HG02642 (cell line): ENCODE measurements at regions not wholly inside any gene's neighbourhood (a gene's known extent, or its start where the extent isn't known, plus 50 kb on each side); places are given as distances from the start of the nearest gene placed in this dataset.

Experiments
- ATAC-seq: cut with Tn5 transposase; IDR thresholded peaks from one replicate; pipeline ENCODE4 v1.9.1; 2021; ENCODE audit warnings: mild to moderate bottlenecking; ENCODE audit not compliant: unreplicated experiment, poor library complexity

DNA sequence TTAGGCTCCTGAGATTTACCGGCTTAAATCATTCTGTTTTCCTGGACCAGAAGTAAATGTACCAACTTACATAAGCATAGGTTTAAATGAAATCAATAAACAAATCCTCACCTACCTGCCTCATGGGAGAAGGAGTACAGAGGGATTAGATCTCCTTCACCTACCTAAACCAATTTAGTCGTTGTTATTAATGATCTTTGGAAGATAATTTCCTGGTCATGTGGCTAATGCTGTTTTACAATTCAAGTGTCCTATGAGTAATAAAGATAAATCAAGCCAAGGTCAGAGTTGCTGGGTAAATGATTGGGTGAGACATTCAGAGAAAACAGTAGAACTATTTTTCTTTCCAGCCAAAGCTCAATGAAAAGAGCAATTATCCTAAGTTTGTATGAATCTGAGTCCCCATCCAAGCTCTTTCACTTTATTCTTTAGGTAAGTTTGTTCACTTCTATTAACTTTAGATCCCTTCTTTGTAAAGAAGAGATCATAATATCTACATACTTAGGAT lies 423.0 kb upstream of the FAM241A start:
- no peak for ATAC-seq

DNA sequence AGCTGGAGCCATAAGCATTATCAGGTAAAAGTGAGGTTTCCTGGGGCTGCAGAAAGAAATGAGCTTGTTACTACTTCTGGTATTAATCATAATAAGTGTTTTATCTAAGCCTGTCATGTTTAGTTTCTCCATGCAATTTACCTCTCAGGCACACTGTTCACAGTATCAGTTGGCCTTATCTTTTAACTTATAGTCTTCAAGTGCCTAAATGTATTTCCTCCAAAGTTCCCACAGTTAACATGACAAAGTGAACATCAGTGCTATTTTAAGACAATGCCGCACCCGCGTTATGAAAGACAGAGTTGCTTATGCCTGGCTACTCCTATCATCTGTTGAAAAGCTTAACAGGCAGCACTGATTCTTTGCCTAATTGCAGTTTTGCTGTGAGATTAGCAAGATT lies 408.7 kb upstream of the FAM241A start:
- no peak for ATAC-seq

- ATAC-seq, result no peak
Observed at GRCh38 chr4:111744847-111745246, 400.4 kb upstream of the FAM241A start.

DNA sequence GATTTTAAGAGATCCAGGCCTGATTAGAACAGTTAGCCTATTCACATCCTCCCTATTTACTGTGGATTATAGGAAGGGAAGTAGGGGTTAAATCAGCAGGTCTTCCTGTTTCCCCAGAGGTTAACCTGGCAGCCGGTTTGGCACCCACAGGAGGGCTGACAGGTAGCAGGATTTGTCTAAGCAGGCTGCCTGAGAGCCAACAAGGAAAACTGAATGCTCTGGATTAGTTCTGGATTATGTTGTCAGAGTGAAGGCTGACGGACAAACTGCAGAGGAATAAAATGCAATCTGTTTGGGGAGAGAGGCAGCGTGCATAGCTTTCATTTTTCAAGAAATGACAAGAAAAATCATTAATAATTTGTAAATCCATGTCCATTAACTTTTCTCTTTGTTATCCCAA lies 397.1 kb upstream of the FAM241A start:
- no peak for ATAC-seq

GRCh38 chr4:111754003-111754402 lies 391.3 kb upstream of the FAM241A start:
- ATAC-seq, result no peak

GRCh38 chr4:111755571-111755970 lies 389.7 kb upstream of the FAM241A start:
- ATAC-seq, result no peak

DNA sequence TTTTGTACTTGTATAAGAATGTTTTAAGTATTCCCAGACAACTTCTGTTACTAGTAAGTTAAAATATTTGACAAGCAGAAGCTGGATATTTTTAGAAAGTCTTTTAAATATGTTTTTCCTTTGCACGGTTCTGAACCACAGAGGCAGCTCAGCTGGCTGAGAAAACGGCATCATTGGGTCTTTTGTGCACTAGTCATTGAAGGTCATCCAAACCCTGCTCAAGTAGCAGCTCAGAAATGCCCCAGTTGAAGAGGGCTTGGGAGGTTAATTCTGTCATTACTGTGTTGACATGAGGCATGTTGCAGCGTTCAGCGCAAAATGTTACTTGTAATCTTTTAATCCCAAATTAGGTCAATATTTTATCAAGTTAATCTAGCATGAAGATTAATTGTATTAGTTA lies 383.7 kb upstream of the FAM241A start:
- ATAC-seq, result no peak

DNA sequence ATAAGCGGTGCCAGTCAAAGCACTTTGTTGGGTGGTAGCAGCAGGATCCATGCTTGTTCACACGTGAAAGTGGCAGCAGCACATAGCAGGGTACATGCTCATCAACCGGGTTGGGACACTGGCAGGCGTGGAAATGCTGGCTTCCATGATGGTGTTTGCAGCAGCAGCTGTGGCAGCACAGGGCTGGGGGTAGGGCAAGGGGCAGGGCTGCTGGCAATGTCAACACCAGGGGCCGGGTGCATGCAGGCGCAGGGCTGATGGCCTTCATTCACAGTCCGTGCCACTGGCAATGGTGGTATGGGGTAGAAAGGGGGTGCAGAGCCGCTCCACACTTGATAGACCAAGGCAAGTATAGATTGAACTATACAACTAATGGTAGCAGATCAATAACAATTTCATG lies 374.7 kb upstream of the FAM241A start:
- no peak for ATAC-seq

GRCh38 chr4:111773858-111774257 lies 371.4 kb upstream of the FAM241A start:
- no peak for ATAC-seq

GRCh38 chr4:111775556-111776297 lies 369.5 kb upstream of the FAM241A start:
- ATAC-seq, result no peak

DNA sequence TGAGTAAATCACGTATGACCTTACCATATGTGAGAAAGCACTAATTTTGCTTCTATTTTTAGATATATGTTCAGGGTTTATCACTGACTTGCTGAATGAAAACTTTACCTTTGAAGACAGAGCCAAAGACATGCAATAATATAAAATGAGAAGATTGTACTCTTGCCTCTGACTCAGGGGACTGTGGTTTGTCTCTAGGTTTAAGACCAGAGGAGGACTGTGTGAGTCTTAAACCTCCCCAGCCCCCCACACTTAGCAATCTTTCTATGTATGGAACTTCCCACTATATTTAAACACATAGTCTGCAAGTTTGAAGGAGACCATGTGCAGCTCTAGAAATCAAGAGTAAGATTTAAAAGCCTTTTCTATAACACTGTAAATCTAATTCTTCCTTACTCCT lies 368.7 kb upstream of the FAM241A start:
- no peak for ATAC-seq

DNA sequence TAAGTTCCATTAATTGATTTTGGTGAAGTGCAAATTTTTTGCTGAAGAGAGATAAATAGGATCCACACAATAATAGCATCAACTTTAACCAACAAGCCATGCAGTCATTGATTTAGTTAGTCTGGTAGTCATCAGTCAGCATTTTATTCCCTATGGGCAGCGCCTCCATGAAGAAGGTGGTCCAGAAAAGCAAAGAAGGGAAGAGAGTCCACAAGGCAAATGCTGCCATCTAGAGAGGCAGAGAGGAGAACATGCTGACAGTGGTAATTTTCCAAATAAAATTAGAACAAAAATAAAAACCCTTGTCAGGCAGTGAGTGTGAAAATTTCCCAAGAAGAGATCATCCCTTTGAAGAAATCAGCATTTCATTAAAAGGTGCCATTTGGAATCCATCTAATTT lies 366.7 kb upstream of the FAM241A start:
- no peak for ATAC-seq

- ATAC-seq, result no peak
Observed at GRCh38 chr4:111780965-111781364, 364.3 kb upstream of the FAM241A start.

DNA sequence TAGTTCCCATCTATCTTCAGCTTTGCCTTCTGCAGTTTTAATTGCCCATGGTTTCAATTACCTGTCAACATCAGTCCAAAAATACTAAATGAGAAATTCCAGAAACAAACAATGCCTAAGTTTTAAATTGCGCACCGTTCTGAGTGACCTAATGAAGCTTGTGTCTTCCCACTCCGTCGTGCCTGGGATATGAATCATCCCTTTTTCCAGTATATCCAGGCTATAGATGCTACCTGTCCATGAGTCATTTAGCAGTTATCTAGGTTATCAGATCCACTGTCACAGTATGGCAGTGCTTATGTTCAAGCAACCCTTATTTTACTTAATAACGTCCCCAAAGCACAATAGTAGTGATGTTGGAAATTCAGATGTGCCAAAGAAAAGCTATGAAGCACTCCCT lies 363.6 kb upstream of the FAM241A start:
- ATAC-seq, result no peak

GRCh38 chr4:111788099-111788498 lies 357.2 kb upstream of the FAM241A start:
- no peak for ATAC-seq

DNA sequence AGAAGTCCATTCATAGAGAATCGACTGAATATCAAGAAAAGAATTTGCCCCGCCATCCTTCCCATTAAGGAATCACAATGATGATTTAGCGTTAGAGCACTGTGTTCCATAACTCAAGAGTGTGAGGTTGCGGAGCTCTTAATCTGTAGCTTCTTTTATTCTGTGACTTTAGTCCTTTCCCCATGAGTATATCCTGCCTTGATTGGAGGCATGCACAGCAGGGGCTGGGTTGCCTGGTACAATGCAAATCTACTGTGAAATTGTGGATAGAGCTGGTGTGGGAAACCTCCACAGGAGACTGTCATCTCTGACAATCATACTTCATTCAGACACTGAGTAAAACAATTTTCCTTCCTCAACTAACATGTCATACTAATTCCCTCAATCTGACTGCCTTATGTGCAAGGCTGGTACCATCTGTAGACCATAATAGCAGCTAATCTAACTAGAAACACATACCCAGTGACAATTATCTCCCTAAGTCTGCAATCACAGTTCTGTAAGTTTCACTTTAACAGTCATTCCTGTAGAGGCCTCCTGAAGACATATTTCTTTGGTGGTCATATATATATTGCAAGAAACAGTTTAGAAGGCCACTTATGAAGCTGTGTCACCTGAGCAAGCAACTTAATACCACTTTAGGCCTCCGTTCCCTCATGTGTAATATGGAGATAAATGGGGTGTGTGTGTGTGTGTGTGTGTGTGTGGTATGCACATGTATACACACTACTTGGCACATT lies 355.2 kb upstream of the FAM241A start:
- no peak for ATAC-seq

DNA sequence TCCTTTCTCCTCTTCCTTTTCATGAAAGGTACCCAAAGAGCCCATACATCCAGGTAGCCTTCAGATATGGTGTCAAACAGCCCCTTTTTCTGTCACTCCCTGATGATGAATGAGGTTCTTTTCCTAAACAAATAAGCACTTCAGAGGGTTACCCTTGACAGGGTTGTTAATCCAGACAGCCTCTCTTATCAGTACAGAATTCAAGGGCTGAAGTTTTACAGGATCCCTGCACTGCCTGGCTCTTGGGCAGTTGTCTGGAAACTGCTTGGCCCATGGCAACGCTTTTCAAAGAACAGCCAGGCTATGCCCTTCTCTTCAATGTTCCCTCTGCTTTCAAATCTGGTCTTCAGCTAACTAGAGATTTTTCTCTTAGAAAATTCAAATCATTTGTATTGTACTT lies 352.6 kb upstream of the FAM241A start:
- no peak for ATAC-seq

GRCh38 chr4:111793433-111794091 lies 351.7 kb upstream of the FAM241A start:
- no peak for ATAC-seq

- ATAC-seq, result no peak
Observed at GRCh38 chr4:111797455-111798163, 347.6 kb upstream of the FAM241A start.

DNA sequence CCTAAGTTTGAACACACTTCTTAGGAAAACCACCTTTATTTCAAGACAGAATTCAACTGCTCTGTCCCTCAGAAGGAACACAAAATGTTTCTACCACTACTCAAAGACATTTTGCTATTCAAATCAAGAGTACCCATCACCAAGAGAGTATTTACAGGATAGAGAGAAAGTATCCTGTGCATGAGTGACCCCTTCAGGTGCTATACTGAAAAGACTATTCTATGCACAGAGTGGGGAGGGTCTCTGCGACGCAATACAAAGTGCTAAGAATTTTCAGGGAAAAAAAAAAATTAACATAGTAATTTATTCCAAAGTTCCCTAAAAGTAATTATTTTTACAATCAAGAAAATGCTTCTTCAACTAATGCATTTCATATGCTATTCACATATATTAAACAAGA lies 346.4 kb upstream of the FAM241A start:
- no peak for ATAC-seq

DNA sequence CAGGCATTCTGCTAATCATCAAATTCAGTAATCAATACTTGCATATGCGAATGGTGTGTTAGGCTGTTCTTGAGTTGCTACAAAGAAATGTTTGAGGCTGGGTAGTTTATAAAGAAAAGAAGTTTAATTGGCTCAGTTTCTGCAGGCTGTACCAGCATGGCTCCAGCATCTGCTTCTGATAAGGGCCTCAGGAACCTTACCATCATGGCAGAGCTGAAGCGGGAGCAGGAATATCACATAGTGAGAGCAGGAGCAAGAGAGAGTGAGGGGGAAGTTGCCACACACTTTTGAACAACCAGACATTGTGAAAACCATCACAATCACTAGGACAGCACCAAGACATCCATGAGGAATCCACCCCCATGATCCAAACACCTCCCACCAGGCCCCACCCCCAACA lies 344.7 kb upstream of the FAM241A start:
- ATAC-seq, result no peak
